OCI-M2 (cell line): ENCODE measurements at regions not wholly inside any gene's neighbourhood (a gene's known extent, or its start where the extent isn't known, plus 50 kb on each side); places are given as distances from the start of the nearest gene placed in this dataset.

ENCODE experiments used
- DNase-seq: peaks from one replicate; lab custom pipeline; 2025; ENCODE audit not compliant: unreplicated experiment; lab: John Stamatoyannopoulos, UW

- DNase-seq: no peak
These were observed 53.5 kb upstream of the CHODL start for GRCh38 chr21:18191139-18191538.

GRCh38 chr21:18178509-18178908 is 66.1 kb upstream of the CHODL start:
- no peak for DNase-seq

GRCh38 chr21:18174370-18174769 is 70.3 kb upstream of the CHODL start:
- no peak for DNase-seq

DNA sequence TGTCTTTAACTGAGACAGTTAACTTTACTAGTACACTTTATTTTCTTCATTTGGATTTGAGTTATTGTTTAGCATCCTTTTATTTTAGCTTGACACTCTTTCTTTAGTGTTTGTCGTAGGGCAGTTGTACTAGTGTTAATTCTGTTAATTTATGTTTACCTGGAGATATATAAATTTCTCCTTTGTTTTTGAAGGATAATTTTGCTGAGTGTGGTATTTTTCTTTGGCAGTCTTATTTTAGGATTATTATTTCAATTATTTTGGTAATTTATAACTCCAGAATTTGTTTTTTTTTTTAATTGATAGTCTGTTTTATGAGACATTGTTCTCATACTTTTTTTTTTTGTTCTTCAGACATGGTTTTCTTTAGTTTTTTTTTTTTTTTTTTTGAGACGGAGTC is 73.8 kb upstream of the CHODL start:
- DNase-seq: no peak

- no peak for DNase-seq
These were observed 74.4 kb upstream of the CHODL start for GRCh38 chr21:18170221-18170620.

DNA sequence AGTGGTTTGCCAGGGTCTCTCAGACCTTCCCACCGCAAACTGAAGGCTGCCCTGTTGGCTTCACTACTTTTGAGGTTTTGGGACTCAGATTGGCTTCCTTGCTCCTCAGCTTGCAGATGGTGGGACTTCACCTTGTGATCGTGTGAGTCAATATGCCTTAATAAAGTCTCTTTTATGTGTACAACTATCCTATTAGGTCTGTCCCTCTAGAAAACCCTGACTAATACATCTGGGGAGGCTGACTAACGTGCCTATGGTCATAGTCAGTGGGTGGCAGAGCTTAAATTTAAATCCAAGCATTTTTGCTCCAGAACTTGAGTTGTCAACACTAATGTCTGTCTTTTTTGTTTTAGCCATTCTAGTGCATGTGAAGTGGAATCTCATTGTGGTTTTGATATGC is 76.5 kb upstream of the CHODL start:
- DNase-seq: no peak

- no peak for DNase-seq
These were observed 79.7 kb upstream of the CHODL start for GRCh38 chr21:18164933-18165332.

- DNase-seq: no peak
These were observed 80.2 kb upstream of the CHODL start for GRCh38 chr21:18164483-18164882.

GRCh38 chr21:18163956-18164355 is 80.7 kb upstream of the CHODL start:
- DNase-seq: no peak

- no peak for DNase-seq
These were observed 82.8 kb upstream of the CHODL start for GRCh38 chr21:18161841-18162240.

DNA sequence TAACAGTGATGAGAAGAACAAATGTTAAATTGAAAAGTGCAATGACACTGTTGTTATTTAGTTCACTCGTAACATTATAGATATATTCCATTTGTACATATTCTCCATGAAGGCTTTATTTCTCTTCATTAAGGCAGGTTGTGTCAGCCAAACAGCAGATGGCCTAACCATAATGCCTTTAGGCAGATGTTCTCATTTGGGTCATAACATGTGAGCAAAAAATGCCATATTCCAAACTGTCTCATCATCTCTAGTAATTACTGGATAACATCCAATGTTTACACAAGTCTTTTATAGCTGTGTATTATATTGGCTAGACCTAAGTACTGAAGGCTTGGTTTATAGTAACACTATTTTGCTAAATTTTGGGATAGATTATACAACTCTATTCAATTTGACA is 87.2 kb upstream of the CHODL start:
- no peak for DNase-seq

- no peak for DNase-seq
These were observed 89.0 kb upstream of the CHODL start for GRCh38 chr21:18155508-18156193.

- no peak for DNase-seq
These were observed 91.6 kb upstream of the CHODL start for GRCh38 chr21:18153063-18153462.

- no peak for DNase-seq
These were observed 92.3 kb upstream of the CHODL start for GRCh38 chr21:18152371-18152770.

GRCh38 chr21:18151046-18151445 is 93.6 kb upstream of the CHODL start:
- no peak for DNase-seq

DNA sequence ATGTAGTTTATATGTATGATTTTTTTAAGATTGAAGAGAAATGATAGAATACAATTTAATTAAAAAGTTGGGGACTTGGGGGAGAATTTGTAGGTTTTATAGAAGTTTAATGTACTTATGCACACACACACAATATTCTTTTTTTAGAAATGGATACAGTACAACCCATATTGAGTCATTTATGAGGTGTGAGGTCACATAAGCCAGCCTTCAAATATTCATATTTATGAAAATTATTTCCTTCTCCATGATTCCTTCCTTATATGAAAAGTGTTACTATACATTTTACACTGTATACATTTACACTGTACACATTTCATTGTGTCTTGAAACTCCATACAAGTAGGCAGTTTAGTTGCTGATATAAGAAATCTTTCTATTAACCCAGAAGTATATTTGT is 96.2 kb upstream of the CHODL start:
- DNase-seq: no peak

DNA sequence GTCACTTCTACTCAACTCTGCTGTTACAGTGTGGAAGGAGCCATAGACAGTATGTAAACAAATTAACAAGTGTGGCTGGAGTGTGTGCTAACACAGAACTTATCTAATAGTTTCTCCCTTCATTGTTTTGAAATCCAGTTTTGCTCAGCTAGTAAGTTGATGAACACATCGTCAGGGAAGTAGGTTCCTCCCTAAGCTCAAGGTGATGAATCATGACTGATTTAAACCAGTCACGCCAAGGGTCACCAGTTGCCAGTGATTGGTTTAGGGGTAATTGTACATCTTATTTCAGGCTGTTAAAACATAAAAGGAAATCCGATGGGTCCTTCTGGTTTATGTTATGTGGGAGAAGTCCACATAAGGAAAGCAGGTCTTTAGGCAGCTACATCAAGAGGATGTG is 97.0 kb upstream of the CHODL start:
- DNase-seq: no peak

DNA sequence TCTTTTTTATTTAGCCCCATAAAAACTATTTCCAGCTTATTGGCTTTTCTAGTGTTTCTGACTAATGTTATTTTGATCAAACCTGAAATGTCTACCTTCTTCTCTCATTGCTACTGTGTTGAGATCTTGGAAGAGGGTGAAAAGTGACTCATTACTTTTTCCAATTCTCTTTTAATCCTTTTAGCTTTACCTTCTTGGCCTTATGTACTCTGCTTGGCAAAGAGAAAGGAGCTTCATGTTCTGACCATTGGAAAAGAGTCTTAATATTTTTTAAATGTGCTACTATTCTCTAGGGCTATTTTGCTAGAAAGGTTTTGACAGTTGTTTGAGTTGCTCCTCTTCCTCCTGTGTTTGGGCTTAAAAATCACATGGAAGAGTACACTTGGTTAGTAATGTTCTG is 97.8 kb upstream of the CHODL start:
- no peak for DNase-seq

- DNase-seq: no peak
These were observed 100.3 kb upstream of the CHODL start for GRCh38 chr21:18144339-18144738.

DNA sequence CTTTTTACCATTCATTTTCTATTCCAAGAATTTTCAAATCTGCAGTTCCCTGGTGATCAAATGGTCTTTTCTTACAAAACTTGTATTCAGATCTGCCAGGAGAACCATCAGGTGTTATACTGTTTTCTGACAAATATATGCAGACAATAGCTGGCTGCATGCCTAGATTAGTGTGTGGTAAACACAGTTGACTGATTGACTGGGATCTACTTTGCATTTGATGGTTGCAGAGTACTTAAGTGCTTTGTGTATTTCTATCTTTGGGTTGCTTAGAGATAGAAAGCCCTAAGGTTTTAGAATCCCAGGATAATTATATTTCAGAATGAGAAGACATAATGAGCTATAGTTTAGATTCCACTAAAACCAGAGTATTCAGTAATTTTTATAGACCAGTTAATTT is 102.0 kb upstream of the CHODL start:
- no peak for DNase-seq

- no peak for DNase-seq
These were observed 106.1 kb upstream of the CHODL start for GRCh38 chr21:18138507-18138906.

DNA sequence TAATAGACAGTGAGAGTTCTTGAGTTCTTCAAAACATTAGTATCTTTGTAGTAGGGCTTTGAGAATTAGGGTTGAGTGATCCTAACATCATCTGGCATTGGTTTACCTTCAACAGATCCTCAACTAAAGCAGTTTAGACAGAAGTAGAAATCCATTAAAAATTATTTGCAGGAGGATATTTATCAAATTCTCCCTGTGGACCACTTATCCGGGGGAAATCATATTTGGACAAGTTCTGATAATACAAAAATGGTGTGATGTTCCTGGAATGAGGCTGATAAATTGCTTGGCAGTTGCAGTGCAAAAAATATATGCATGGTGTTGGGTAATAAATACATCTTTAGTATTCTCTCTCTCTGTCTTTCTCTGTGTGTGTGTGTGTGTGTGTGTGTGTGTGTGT is 115.1 kb upstream of the CHODL start:
- no peak for DNase-seq

- DNase-seq: no peak
These were observed 126.1 kb upstream of the CHODL start for GRCh38 chr21:18118566-18118965.

DNA sequence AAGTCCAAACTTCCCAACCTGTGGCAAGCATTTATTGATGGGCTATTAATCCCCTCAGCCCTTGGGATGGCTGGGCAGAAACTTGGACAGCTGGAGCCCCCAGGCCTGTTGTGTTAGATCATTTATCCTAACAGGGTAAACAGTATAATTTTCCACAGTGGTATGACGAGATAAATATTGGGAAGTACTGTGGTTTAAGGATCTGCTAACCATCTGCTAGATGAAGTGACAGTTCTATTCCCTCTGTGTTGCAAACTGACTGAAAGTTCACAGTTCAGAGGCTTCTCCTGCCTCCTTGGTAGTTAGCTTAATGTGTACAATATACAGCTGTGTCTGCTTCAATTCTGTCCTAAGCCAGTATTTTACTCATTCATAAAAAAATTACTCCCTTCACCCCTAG is 127.5 kb upstream of the CHODL start:
- no peak for DNase-seq
